Ascending aorta (tissue), 2 donors: ENCODE measurements at regions not wholly inside any gene's neighbourhood (a gene's known extent, or its start where the extent isn't known, plus 50 kb on each side); places are given as distances from the start of the nearest gene placed in this dataset.

ENCODE experiments used
- DNase-seq, 2 donors: peaks; one replicate each; pipeline ENCODE4 v3.0.0-alpha.2; 2019; ENCODE audit warnings: low spot score in 2 of 2
- H3K27ac ChIP-seq, 2 donors: fragments of 200-600 bp; sonication (generic); one replicate each; pipeline ENCODE4 v1.5.1; 2016 to 2017; ENCODE audit warnings: mild to moderate bottlenecking in 1 of 2
- H3K27me3 ChIP-seq: fragments of 200-600 bp; sonication (generic); one replicate; pipeline ENCODE4 v1.5.1; 2017
- H3K36me3 ChIP-seq, 2 donors: fragments of 200-600 bp; sonication (generic); one replicate each; pipeline ENCODE4 v1.5.1; 2016
- H3K4me1 ChIP-seq, 2 donors: fragments of 200-600 bp; sonication (generic); one replicate each; pipeline ENCODE4 v1.5.1; 2016 to 2017; ENCODE audit warnings: mild to moderate bottlenecking in 1 of 2
- H3K4me3 ChIP-seq, 2 donors: fragments of 200-600 bp; sonication (generic); one replicate each; pipeline ENCODE4 v1.5.1; 2016 to 2017; ENCODE audit warnings: mild to moderate bottlenecking in 1 of 2
- H3K9me3 ChIP-seq, 2 donors: fragments of 200-600 bp; sonication (generic); one replicate each; pipeline ENCODE4 v1.5.1; 2016
- intact Hi-C: fragments of 100-400 bp; cut with DNase I; formaldehyde crosslinking; loops from one replicate; pipeline ENCODE4 v1.15.1; 2023
- TF ChIP-seq, protein P1 (sequence below), 3 experiments: fragments of 200-600 bp in 2 of 3; fragments of 450-650 bp in 1 of 3; sonication (generic) in 2 of 3; IDR thresholded peaks; one replicate each; pipeline ENCODE4 v1.5.1; 2016 to 2019; ENCODE audit warnings: antibody characterized with exemption in 3 of 3, mild to moderate bottlenecking in 1 of 3, moderate library complexity in 1 of 3

DNA sequence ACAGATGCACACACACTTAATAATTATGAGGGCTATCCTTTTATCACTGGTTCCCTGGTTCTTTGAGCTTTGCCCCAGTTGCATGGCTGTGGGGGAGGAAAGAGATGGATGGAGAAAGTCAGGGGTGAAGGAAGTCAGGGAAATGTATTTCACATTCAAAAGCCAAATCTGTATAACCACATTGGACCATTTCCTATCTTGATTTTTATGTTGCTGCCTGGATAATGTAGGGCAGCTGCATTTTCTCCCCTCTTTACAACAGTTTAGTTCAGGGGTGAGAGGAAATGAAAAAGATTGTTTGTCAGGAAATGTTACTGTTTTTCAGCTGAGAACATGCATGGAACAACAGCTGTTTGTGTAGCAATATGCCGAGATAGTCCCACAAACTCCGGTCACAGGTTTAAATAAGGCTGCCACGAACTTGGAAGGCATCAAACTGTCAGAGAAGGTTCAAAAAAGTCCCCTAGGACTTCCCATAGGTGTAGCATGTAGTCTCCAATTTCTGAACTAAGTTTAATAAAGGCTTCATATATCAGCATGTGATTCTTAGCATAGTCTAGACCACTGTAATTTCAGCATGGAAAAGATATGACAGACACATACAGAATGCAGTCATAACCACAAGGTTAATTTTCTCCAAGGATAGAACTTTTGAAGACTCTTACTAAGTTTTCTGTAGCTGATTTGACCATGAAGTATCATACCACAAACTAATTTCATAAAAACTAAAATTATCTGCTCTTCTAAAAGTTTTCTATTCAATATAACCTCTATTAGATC lies 82.1 kb upstream of the COL21A1 start:
- Histone ChIP-seq H3K9me3 (no peaks in the 10 kb centered on the region), H3K36me3 (no peaks in the 10 kb centered on the region), H3K27ac (no peak overlapping the region), H3K27me3 (no peaks in the 10 kb centered on the region), H3K4me3 (no peak overlapping the region), H3K4me1 (no peaks in the 10 kb centered on the region)
- TF ChIP-seq, protein P1, sequence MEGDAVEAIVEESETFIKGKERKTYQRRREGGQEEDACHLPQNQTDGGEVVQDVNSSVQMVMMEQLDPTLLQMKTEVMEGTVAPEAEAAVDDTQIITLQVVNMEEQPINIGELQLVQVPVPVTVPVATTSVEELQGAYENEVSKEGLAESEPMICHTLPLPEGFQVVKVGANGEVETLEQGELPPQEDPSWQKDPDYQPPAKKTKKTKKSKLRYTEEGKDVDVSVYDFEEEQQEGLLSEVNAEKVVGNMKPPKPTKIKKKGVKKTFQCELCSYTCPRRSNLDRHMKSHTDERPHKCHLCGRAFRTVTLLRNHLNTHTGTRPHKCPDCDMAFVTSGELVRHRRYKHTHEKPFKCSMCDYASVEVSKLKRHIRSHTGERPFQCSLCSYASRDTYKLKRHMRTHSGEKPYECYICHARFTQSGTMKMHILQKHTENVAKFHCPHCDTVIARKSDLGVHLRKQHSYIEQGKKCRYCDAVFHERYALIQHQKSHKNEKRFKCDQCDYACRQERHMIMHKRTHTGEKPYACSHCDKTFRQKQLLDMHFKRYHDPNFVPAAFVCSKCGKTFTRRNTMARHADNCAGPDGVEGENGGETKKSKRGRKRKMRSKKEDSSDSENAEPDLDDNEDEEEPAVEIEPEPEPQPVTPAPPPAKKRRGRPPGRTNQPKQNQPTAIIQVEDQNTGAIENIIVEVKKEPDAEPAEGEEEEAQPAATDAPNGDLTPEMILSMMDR (IDR thresholded peaks at IDR 0.05) = no peak
- intact Hi-C loops = no loop called here
- no peak for DNase-seq

DNA sequence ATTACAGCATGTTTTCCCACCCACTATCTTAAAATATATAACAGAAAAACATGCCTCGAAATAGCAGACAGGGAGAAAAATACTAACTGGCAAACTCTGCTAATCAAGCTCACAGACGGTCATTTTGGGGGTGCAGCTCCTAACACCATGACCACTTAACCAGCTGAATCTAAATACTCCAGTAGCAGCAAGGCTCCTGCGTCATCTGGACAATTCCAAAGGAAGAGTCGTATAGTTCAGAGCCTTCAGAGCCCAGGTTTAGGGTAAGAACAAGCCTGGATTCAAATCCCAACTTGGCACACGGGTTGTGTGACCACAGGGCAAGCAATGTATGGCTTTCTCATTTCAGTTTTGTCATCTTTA lies 81.3 kb upstream of the COL21A1 start:
- TF ChIP-seq, protein P1 (IDR thresholded peaks at IDR 0.05) = no peak
- no peak for DNase-seq
- Histone ChIP-seq H3K4me1 (no peaks in the 10 kb centered on the region), H3K4me3 (no peak overlapping the region), H3K9me3 (no peaks in the 10 kb centered on the region), H3K27ac (no peak overlapping the region), H3K27me3 (no peaks in the 10 kb centered on the region), H3K36me3 (no peaks in the 10 kb centered on the region)
- intact Hi-C loops = no loop called here

GRCh38 chr6:56327946-56328727 lies 80.8 kb upstream of the COL21A1 start:
- H3K36me3 ChIP-seq = no peaks in the 10 kb centered on the region
- no peaks in the 10 kb centered on the region for H3K4me1 ChIP-seq
- no peak overlapping the region for H3K4me3 ChIP-seq
- intact Hi-C loops = no loop called here
- no peak for DNase-seq
- no peaks in the 10 kb centered on the region for H3K9me3 ChIP-seq
- TF ChIP-seq, protein P1 (IDR thresholded peaks at IDR 0.05) = no peak
- no peak overlapping the region for H3K27ac ChIP-seq
- no peaks in the 10 kb centered on the region for H3K27me3 ChIP-seq

GRCh38 chr6:56324396-56324795 lies 77.0 kb upstream of the COL21A1 start:
- H3K27ac ChIP-seq = no peak overlapping the region
- TF ChIP-seq, protein P1 (IDR thresholded peaks at IDR 0.05) = no peak
- H3K27me3 ChIP-seq = no peaks in the 10 kb centered on the region
- H3K9me3 ChIP-seq = no peaks in the 10 kb centered on the region
- intact Hi-C loops = no loop called here
- no peak for DNase-seq
- H3K36me3 ChIP-seq = no peaks in the 10 kb centered on the region
- H3K4me1 ChIP-seq = no peaks in the 10 kb centered on the region
- H3K4me3 ChIP-seq = no peak overlapping the region

DNA sequence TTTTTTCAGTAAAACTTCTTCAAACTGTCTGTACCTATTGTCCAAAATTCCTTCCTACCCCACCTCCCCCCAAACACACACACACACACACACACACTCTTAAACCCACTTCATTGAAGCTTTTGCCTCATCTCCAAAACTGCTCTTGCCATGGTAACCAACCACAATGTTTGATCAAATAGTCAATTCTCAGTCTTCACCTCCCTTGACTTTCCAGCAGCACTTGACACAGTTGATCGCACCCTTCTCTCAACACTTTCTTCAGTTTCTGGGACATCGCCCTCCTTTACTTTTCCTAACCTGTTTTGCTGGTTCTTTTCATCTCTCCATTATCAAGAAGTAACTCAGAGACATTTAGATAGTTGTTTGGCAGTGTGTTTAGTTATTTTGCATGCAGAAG lies 71.5 kb upstream of the COL21A1 start:
- Histone ChIP-seq H3K9me3 (no peaks in the 10 kb centered on the region), H3K4me3 (no peak overlapping the region), H3K27me3 (no peaks in the 10 kb centered on the region), H3K4me1 (no peaks in the 10 kb centered on the region), H3K27ac (no peak overlapping the region), H3K36me3 (no peaks in the 10 kb centered on the region)
- no peak for DNase-seq
- intact Hi-C loops = no loop called here
- TF ChIP-seq, protein P1 (IDR thresholded peaks at IDR 0.05) = no peak
